ENCODE measurements at regions not wholly inside any gene's neighbourhood (a gene's known extent, or its start where the extent isn't known, plus 50 kb on each side); places are given as distances from the start of the nearest gene placed in this dataset.

GRCh38 chr5:4880304-4880741 lies 259.8 kb upstream of the ADAMTS16 start:
- no peak for DNase-seq (ENCODE audit: low read depth)

- no peak for DNase-seq (ENCODE audit: low read depth)
Observed at GRCh38 chr5:4881366-4882002, 258.6 kb upstream of the ADAMTS16 start.

- no peak for DNase-seq (ENCODE audit: low read depth)
Observed at GRCh38 chr5:4882186-4882585, 257.9 kb upstream of the ADAMTS16 start.

- DNase-seq (ENCODE audit: low read depth): no peak
Observed at GRCh38 chr5:4883360-4883759, 256.8 kb upstream of the ADAMTS16 start.

- no peak for DNase-seq (ENCODE audit: low read depth)
Observed at GRCh38 chr5:4893063-4893744, 246.9 kb upstream of the ADAMTS16 start.

GRCh38 chr5:4896328-4896727 lies 243.8 kb upstream of the ADAMTS16 start:
- no peak for DNase-seq (ENCODE audit: low read depth)

- no peak for DNase-seq (ENCODE audit: low read depth)
Observed at GRCh38 chr5:4901305-4901811, 238.8 kb upstream of the ADAMTS16 start.

GRCh38 chr5:4901924-4902323 lies 238.2 kb upstream of the ADAMTS16 start:
- DNase-seq (ENCODE audit: low read depth): no peak

GRCh38 chr5:4905674-4906520 lies 234.2 kb upstream of the ADAMTS16 start:
- no peak for DNase-seq (ENCODE audit: low read depth)

- no peak for DNase-seq (ENCODE audit: low read depth)
Observed at GRCh38 chr5:4906786-4907185, 233.3 kb upstream of the ADAMTS16 start.

- no peak for DNase-seq (ENCODE audit: low read depth)
Observed at GRCh38 chr5:4907571-4907970, 232.6 kb upstream of the ADAMTS16 start.

- no peak for DNase-seq (ENCODE audit: low read depth)
Observed at GRCh38 chr5:4909086-4909485, 231.0 kb upstream of the ADAMTS16 start.

- DNase-seq (ENCODE audit: low read depth): no peak
Observed at GRCh38 chr5:4911646-4912403, 228.3 kb upstream of the ADAMTS16 start.

- DNase-seq (ENCODE audit: low read depth): no peak
Observed at GRCh38 chr5:4921929-4922328, 218.2 kb upstream of the ADAMTS16 start.

- no peak for DNase-seq (ENCODE audit: low read depth)
Observed at GRCh38 chr5:4924577-4924976, 215.6 kb upstream of the ADAMTS16 start.

- no peak for DNase-seq (ENCODE audit: low read depth)
Observed at GRCh38 chr5:4927097-4927496, 213.0 kb upstream of the ADAMTS16 start.

- no peak for DNase-seq (ENCODE audit: low read depth)
Observed at GRCh38 chr5:4928409-4928808, 211.7 kb upstream of the ADAMTS16 start.

GRCh38 chr5:4929092-4929655 lies 211.0 kb upstream of the ADAMTS16 start:
- DNase-seq (ENCODE audit: low read depth): no peak

GRCh38 chr5:4939042-4939781 lies 200.9 kb upstream of the ADAMTS16 start:
- DNase-seq (ENCODE audit: low read depth): no peak

GRCh38 chr5:4941161-4941560 lies 199.0 kb upstream of the ADAMTS16 start:
- no peak for DNase-seq (ENCODE audit: low read depth)
